ENCODE measurements at regions not wholly inside any gene's neighbourhood (a gene's known extent, or its start where the extent isn't known, plus 50 kb on each side); places are given as distances from the start of the nearest gene placed in this dataset.

- in situ Hi-C loops (cut with MboI) (no loop called here), intact Hi-C loops (cut with micrococcal nuclease) (no loop called here)
- Histone ChIP-seq H3K9me3 (replicated peaks; ENCODE audit: control insufficient read depth, insufficient read depth, low read depth, low read length) (no peaks in the 10 kb centered on the region), H4K20me1 (replicated peaks; ENCODE audit: control insufficient read depth, insufficient read depth, low read length) (no peaks in the 10 kb centered on the region), H3K79me2 (ENCODE audit: control insufficient read depth, insufficient read depth, low read length) (no peaks in the 10 kb centered on the region), H3K27ac (ENCODE audit: extremely low read depth, low read depth, low read length) (no peak overlapping the region), H2AFZ (ENCODE audit: low read depth, low read length) (no peak overlapping the region), H3K27me3 (ENCODE audit: control insufficient read depth in 2 of 2, insufficient read depth in 2 of 2, low read length in 2 of 2) (peaks cover 2 to 26% of the 10 kb centered on the region in 2 experiments; a peak in 3 of 5 replicates), H3K9ac (ENCODE audit: insufficient read depth in 1 of 2, low read depth in 2 of 2, low read length in 2 of 2) (no peak overlapping the region), H3K9me1 (ENCODE audit: control insufficient read depth, insufficient read depth, low read length) (no peaks in the 10 kb centered on the region), H3K36me3 (ENCODE audit: control insufficient read depth, insufficient read depth, low read length) (no peaks in the 10 kb centered on the region), H3K4me1 (replicated peaks in 1 of 2; ENCODE audit: control insufficient read depth in 2 of 2, insufficient read depth in 2 of 2, low read length in 2 of 2) (no peaks in the 10 kb centered on the region), H3K4me3 (no peak overlapping the region), H3K4me2 (ENCODE audit: insufficient read depth, low read length) (no peak overlapping the region)
- DNase-seq (ENCODE audit: extremely low read depth in 1 of 4, low spot score in 3 of 4) = no peak
- no TSS peak for BruUV-seq (replicated peaks)
- TF ChIP-seq ATF6 (CRISPR knock-in tag; IDR thresholded peaks at IDR 0.05) (no peak), TEAD1 (CRISPR knock-in tag; IDR thresholded peaks at IDR 0.05) (no peak), ZBTB40 (IDR thresholded peaks at IDR 0.05) (no peak), ZBTB40 (CRISPR knock-in tag; IDR thresholded peaks at IDR 0.05) (no peak), THRAP3 (IDR thresholded peaks at IDR 0.05; ENCODE audit: borderline replicate concordance) (no peak), E2F8 (IDR thresholded peaks at IDR 0.05; ENCODE audit: low read depth, partially characterized antibody) (no peak), XRCC4 (IDR thresholded peaks at IDR 0.05; ENCODE audit: extremely low read depth, insufficient read depth, insufficient read length) (no peak)
- ChIA-PET CTCF (ENCODE audit: low intra/inter-chr PET ratio) (no interaction called here), POLR2A (no interaction called here)
- WGBS (ENCODE audit: insufficient coverage, low coverage, missing lambda C conversion rate) = 0% methylated on average over 4 of the region's 4 CpGs
- FAIRE-seq = no peak
- ATAC-seq = no peak
Observed at GRCh38 chr7:28309704-28310459, 102.4 kb upstream of the CREB5 start.
